PC-9 (cell line): ENCODE measurements at regions not wholly inside any gene's neighbourhood (a gene's known extent, or its start where the extent isn't known, plus 50 kb on each side); places are given as distances from the start of the nearest gene placed in this dataset.

Experiments used
- BruUV-seq: library from RNA; stranded (reverse); fragments of 400-500 nt; replicated peaks from 2 replicates; lab custom pipeline; 2021; lab: Mats Ljungman, UMichigan
- CTCF ChIA-PET: fragments of 300-600 bp; sonication (Branson Sonifier 250); formaldehyde crosslinking; loops from one replicate; lab custom pipeline; 2022; ENCODE audit warnings: antibody characterized with exemption; lab: Charles Lee
- POLR2A ChIA-PET: fragments of 300-600 bp; sonication (Branson Sonifier 250); formaldehyde crosslinking; loops from one replicate; lab custom pipeline; 2022; ENCODE audit warnings: antibody characterized with exemption; ENCODE audit not compliant: unreplicated experiment; lab: Charles Lee
- DNase-seq, 2 experiments: peaks; one replicate each; pipeline versions ENCODE4 v3.0.0 to v3.0.0-alpha.2; 2015 to 2022; ENCODE audit warnings: mixed read lengths in 1 of 2
- H2AFZ ChIP-seq: fragments of 200-600 bp; sonication (generic); 2 replicates; pipeline ENCODE4 v1.8.1; 2017; ENCODE audit warnings: antibody characterized with exemption
- H3F3A ChIP-seq: fragments of 200-600 bp; sonication (generic); 2 replicates; pipeline ENCODE4 v1.8.1; 2017; ENCODE audit warnings: antibody characterized with exemption, mild to moderate bottlenecking, low read depth; ENCODE audit not compliant: insufficient read depth
- H3K27ac ChIP-seq: fragments of 200-600 bp; sonication (generic); 2 replicates; pipeline ENCODE4 v1.6.1; 2016; ENCODE audit warnings: mixed run types
- H3K27me3 ChIP-seq: fragments of 200-600 bp; sonication (generic); 2 replicates; pipeline ENCODE4 v1.6.1; 2016; ENCODE audit warnings: low read depth, mixed run types; ENCODE audit not compliant: insufficient read depth
- H3K36me3 ChIP-seq: fragments of 200-600 bp; sonication (generic); 2 replicates; pipeline ENCODE4 v1.6.1; 2016; ENCODE audit warnings: low read depth, mixed run types
- H3K4me1 ChIP-seq: fragments of 200-600 bp; sonication (generic); replicated peaks from 2 replicates; pipeline ENCODE4 v1.6.1; 2016; ENCODE audit warnings: mixed run types; ENCODE audit not compliant: insufficient read depth
- H3K4me2 ChIP-seq: fragments of 200-600 bp; sonication (generic); 2 replicates; pipeline ENCODE4 v1.6.1; 2017; ENCODE audit warnings: mixed run types
- H3K4me3 ChIP-seq: fragments of 200-600 bp; sonication (generic); 2 replicates; pipeline ENCODE4 v1.6.1; 2016; ENCODE audit warnings: mixed run types
- H3K79me2 ChIP-seq: fragments of 200-600 bp; sonication (generic); 2 replicates; pipeline ENCODE4 v1.6.1; 2017; ENCODE audit warnings: low read depth, mixed run types
- H3K9me2 ChIP-seq: fragments of 200-600 bp; sonication (generic); 2 replicates; pipeline ENCODE4 v1.8.1; 2017; ENCODE audit warnings: mild to moderate bottlenecking; ENCODE audit not compliant: insufficient read depth
- H3K9me3 ChIP-seq: fragments of 200-600 bp; sonication (generic); 2 replicates; pipeline ENCODE4 v1.8.1; 2016; ENCODE audit warnings: low read depth; ENCODE audit not compliant: insufficient read depth
- H4K20me1 ChIP-seq: fragments of 200-600 bp; sonication (generic); 2 replicates; pipeline ENCODE4 v1.8.1; 2017; ENCODE audit not compliant: insufficient read depth
- CTCF ChIP-seq: fragments of 200-600 bp; sonication (generic); conservative IDR thresholded peaks from 2 replicates; pipeline ENCODE4 v1.6.1; 2017; ENCODE audit warnings: mixed run types, antibody characterized with exemption, mild to moderate bottlenecking, moderate library complexity
- EZH2 ChIP-seq: fragments of 200-600 bp; sonication (generic); IDR thresholded peaks from 2 replicates; pipeline ENCODE4 v1.8.0; 2017; ENCODE audit warnings: antibody characterized with exemption, low read depth
- intact Hi-C: fragments of 100-400 bp; cut with micrococcal nuclease; formaldehyde crosslinking; loops from one replicate; pipeline ENCODE4 v1.10.0; 2022; ENCODE audit not compliant: unreplicated experiment

- Histone ChIP-seq H2AFZ (no peak overlapping the region), H3K36me3 (no peaks in the 10 kb centered on the region), H3K27ac (no peak overlapping the region), H3F3A (no peaks in the 10 kb centered on the region), H4K20me1 (no peaks in the 10 kb centered on the region), H3K4me2 (no peak overlapping the region), H3K4me3 (no peak overlapping the region), H3K9me2 (no peaks in the 10 kb centered on the region), H3K9me3 (no peaks in the 10 kb centered on the region), H3K79me2 (no peaks in the 10 kb centered on the region), H3K27me3 (no peaks in the 10 kb centered on the region), H3K4me1 (no peaks in the 10 kb centered on the region)
- intact Hi-C loops: no loop called here
- no peak for TF ChIP-seq CTCF
- no peak for TF ChIP-seq EZH2
- BruUV-seq: no TSS peak
- no peak for DNase-seq
- CTCF ChIA-PET: no interaction called here
- POLR2A ChIA-PET: no interaction called here
Observed at GRCh38 chr7:24500599-24500998, 72.7 kb upstream of the PALS2 start.

GRCh38 chr7:24501009-24501408 is 72.2 kb upstream of the PALS2 start:
- intact Hi-C loops: no loop called here
- no peak overlapping the region for H3K4me3 ChIP-seq
- no peaks in the 10 kb centered on the region for H3K36me3 ChIP-seq
- no peaks in the 10 kb centered on the region for H3K9me3 ChIP-seq
- H3K27me3 ChIP-seq: no peaks in the 10 kb centered on the region
- no peak for DNase-seq
- H2AFZ ChIP-seq: no peak overlapping the region
- no peak for TF ChIP-seq EZH2
- no peak for TF ChIP-seq CTCF
- ChIA-PET POLR2A (no interaction called here), CTCF (no interaction called here)
- no TSS peak for BruUV-seq
- H4K20me1 ChIP-seq: no peaks in the 10 kb centered on the region
- no peaks in the 10 kb centered on the region for H3K9me2 ChIP-seq
- no peaks in the 10 kb centered on the region for H3F3A ChIP-seq
- no peaks in the 10 kb centered on the region for H3K79me2 ChIP-seq
- no peak overlapping the region for H3K4me2 ChIP-seq
- no peaks in the 10 kb centered on the region for H3K4me1 ChIP-seq
- H3K27ac ChIP-seq: no peak overlapping the region

- BruUV-seq: no TSS peak
- Histone ChIP-seq H4K20me1 (no peaks in the 10 kb centered on the region), H3K4me1 (no peaks in the 10 kb centered on the region), H3F3A (no peaks in the 10 kb centered on the region), H3K9me2 (no peaks in the 10 kb centered on the region), H3K79me2 (no peaks in the 10 kb centered on the region), H3K27me3 (no peaks in the 10 kb centered on the region), H3K9me3 (no peaks in the 10 kb centered on the region), H2AFZ (no peak overlapping the region), H3K36me3 (no peaks in the 10 kb centered on the region), H3K4me2 (no peak overlapping the region), H3K4me3 (no peak overlapping the region), H3K27ac (no peak overlapping the region)
- ChIA-PET POLR2A (no interaction called here), CTCF (no interaction called here)
- intact Hi-C loops: no loop called here
- TF ChIP-seq EZH2 (no peak), CTCF (no peak)
- no peak for DNase-seq
Observed at GRCh38 chr7:24501443-24502134, 71.7 kb upstream of the PALS2 start.
